GM12865 (cell line): ENCODE measurements at regions not wholly inside any gene's neighbourhood (a gene's known extent, or its start where the extent isn't known, plus 50 kb on each side); places are given as distances from the start of the nearest gene placed in this dataset.

ENCODE experiments used
- DNase-seq: peaks from one replicate; pipeline ENCODE4 v3.0.0; 2010; ENCODE audit warnings: low read depth
- H3K4me3 ChIP-seq: 2 replicates; pipeline ENCODE4 v1.5.1; 2011; ENCODE audit warnings: mild to moderate bottlenecking, low read depth, low read length, control low read depth
- TF ChIP-seq, protein P1 (sequence below): IDR thresholded peaks from 2 replicates; pipeline ENCODE4 v1.5.1; 2011; ENCODE audit warnings: low read length, control low read depth, low read depth, inconsistent platforms; ENCODE audit not compliant: insufficient read depth; ENCODE audit errors: missing control alignments

DNA sequence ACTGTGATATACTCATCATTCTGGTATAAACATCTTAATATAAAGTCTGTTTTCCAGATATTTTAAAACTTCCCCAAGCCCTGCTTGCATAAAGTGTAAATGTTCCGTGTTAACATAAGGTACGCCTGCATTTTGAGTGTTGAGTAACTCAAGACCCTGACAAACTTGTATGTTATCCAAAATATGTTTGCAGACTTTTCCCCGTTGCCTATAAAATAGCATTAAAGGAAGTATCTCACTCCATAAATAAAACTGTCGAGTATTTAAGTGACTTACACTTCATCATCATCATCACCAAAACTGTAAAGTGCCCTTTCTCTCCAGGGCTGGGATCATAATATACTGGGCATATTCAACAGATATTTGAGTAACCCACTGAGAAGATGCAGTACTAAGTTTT is 64.6 kb upstream of the TSPAN8 start:
- TF ChIP-seq, protein P1, sequence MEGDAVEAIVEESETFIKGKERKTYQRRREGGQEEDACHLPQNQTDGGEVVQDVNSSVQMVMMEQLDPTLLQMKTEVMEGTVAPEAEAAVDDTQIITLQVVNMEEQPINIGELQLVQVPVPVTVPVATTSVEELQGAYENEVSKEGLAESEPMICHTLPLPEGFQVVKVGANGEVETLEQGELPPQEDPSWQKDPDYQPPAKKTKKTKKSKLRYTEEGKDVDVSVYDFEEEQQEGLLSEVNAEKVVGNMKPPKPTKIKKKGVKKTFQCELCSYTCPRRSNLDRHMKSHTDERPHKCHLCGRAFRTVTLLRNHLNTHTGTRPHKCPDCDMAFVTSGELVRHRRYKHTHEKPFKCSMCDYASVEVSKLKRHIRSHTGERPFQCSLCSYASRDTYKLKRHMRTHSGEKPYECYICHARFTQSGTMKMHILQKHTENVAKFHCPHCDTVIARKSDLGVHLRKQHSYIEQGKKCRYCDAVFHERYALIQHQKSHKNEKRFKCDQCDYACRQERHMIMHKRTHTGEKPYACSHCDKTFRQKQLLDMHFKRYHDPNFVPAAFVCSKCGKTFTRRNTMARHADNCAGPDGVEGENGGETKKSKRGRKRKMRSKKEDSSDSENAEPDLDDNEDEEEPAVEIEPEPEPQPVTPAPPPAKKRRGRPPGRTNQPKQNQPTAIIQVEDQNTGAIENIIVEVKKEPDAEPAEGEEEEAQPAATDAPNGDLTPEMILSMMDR = no peak
- H3K4me3 ChIP-seq = no peak overlapping the region

DNA sequence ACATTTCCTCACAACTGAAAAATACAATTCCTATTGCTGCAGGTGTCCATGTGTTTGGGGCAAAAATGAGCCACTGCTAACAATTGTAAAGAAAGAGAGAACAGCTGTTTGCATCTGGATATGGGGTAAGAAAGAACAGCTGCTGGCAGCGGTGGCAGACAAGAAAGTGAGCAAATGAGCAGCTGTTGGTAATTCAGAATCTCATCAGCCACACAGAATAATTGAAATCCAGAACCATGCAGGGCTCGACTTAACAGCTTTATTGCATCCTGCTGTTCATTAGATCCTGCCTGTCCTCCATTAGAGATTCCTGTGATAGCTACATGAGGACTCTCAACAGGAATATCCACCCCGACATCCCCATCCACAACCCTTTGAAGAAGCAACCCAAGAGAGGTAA is 62.5 kb upstream of the TSPAN8 start:
- TF ChIP-seq, protein P1 = no peak
- no peak for DNase-seq
- no peak overlapping the region for H3K4me3 ChIP-seq

More for the DNA sequence above, 64.6 kb upstream of the TSPAN8 start:
- DNase-seq = no peak

GRCh38 chr12:71219224-71219623 is 61.4 kb upstream of the TSPAN8 start:
- TF ChIP-seq, protein P1 = no peak
- H3K4me3 ChIP-seq = no peak overlapping the region
- DNase-seq = no peak

- no peak overlapping the region for H3K4me3 ChIP-seq
- no peak for DNase-seq
- TF ChIP-seq, protein P1 = no peak
Measured at GRCh38 chr12:71218616-71219015, 60.8 kb upstream of the TSPAN8 start.

GRCh38 chr12:71216725-71217579 is 59.2 kb upstream of the TSPAN8 start:
- no peak overlapping the region for H3K4me3 ChIP-seq
- DNase-seq = peak; percentile 32
- TF ChIP-seq, protein P1 = peak; percentile 25

DNA sequence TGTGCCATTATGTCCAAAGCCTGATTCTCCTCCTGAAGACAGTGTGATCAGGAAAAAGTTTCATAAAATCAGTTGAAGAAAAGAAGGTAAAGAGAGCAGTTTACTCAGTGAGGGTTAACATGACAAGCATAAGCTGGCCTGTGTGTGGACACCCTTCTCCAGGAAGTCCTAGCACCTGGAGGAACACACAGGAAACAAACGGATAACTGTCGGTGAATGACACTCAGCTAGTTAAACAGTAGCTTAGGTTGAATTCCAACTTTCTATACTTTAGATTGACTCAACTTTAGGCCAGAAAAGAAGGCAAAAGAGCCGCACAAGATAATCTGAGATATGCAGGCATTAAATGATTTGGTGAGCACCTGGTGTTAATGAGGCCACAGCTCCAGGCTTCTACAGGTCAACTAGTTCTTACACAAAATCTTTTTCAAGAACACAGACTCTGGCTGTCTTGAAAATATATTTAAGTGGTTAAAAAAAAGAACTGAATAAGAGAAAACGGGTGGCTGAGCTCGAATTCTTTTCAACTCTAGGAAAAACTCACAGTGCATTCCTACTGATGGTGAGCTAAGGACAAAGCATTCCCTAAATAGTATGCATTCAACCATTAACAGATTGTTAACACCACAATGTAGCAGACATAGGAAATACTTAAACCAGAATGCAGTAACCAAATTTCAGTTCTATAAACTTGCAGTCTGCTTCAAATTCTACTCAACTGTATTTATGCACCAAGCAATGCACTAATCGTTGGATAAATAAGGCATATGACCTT is 56.9 kb upstream of the TSPAN8 start:
- no peak overlapping the region for H3K4me3 ChIP-seq
- DNase-seq = no peak
- TF ChIP-seq, protein P1 = no peak
